ENCODE measurements at regions not wholly inside any gene's neighbourhood (a gene's known extent, or its start where the extent isn't known, plus 50 kb on each side); places are given as distances from the start of the nearest gene placed in this dataset.

GRCh38 chr22:26849575-26849974, 192.2 kb downstream of the MIAT start:
- Histone ChIP-seq H3K4me3 (ENCODE audit: low read depth, low read length) (no peak overlapping the region), H3K4me1 (ENCODE audit: insufficient read depth) (no peaks in the 10 kb centered on the region), H3K36me3 (ENCODE audit: insufficient read depth) (no peaks in the 10 kb centered on the region), H3K27ac (ENCODE audit: low read depth) (no peak overlapping the region)
- 85% methylated on average over 4 of the region's 4 CpGs for WGBS
- DNase-seq (ENCODE audit: extremely low spot score) = no peak

DNA sequence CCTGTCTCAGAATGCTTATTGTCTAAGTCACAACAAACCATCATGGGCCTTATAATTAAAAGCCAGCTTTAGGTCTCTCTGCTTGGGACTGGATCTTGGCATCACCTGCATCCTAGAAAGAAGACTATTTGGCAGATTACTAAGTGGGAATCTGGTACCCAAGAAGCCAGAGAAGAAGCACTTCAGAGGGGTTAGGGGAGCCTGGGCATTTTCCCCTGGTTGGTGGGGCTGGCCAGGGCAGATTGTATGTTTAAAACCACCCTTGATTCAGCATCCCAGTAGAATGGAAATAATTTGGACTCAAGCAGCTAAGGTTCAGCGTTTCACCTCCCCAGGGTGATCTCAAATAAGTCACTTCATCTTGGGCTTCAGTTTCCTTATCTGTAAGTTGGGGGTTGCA, 193.7 kb downstream of the MIAT start:
- WGBS = 74% methylated on average over 1 of the region's 1 CpG
- no peak overlapping the region for H3K4me3 ChIP-seq (ENCODE audit: low read depth, low read length)
- H3K36me3 ChIP-seq (ENCODE audit: insufficient read depth) = no peaks in the 10 kb centered on the region
- DNase-seq (ENCODE audit: extremely low spot score) = no peak
- no peaks in the 10 kb centered on the region for H3K4me1 ChIP-seq (ENCODE audit: insufficient read depth)
- no peak overlapping the region for H3K27ac ChIP-seq (ENCODE audit: low read depth)

GRCh38 chr22:26852176-26852575, 194.8 kb downstream of the MIAT start:
- no peaks in the 10 kb centered on the region for H3K36me3 ChIP-seq (ENCODE audit: insufficient read depth)
- H3K4me3 ChIP-seq (ENCODE audit: low read depth, low read length) = no peak overlapping the region
- DNase-seq (ENCODE audit: extremely low spot score) = no peak
- H3K27ac ChIP-seq (ENCODE audit: low read depth) = no peak overlapping the region
- no peaks in the 10 kb centered on the region for H3K4me1 ChIP-seq (ENCODE audit: insufficient read depth)
- 48% methylated on average over 6 of the region's 6 CpGs for WGBS

DNA sequence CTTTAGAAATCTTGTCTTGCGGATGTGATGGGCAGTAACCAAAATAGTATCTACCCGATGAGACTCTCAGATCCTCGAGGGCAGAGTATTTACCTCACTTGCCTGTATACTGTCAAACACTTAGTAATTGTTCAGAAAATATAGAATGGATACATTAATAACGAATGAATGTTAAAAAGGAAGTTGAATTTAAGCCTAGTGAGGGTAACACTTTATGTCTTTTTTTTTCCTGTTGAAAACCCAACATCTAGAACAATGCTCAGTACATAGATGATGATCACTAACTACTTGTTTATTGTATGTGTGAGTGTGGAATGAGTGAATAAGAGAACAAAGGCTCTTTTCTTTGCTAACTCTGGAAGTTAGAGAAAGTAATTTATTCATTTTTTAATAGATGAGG, 195.7 kb downstream of the MIAT start:
- no peak overlapping the region for H3K4me3 ChIP-seq (ENCODE audit: low read depth, low read length)
- H3K27ac ChIP-seq (ENCODE audit: low read depth) = no peak overlapping the region
- H3K36me3 ChIP-seq (ENCODE audit: insufficient read depth) = no peaks in the 10 kb centered on the region
- 85% methylated on average over 4 of the region's 4 CpGs for WGBS
- H3K4me1 ChIP-seq (ENCODE audit: insufficient read depth) = no peaks in the 10 kb centered on the region
- DNase-seq (ENCODE audit: extremely low spot score) = no peak

DNA sequence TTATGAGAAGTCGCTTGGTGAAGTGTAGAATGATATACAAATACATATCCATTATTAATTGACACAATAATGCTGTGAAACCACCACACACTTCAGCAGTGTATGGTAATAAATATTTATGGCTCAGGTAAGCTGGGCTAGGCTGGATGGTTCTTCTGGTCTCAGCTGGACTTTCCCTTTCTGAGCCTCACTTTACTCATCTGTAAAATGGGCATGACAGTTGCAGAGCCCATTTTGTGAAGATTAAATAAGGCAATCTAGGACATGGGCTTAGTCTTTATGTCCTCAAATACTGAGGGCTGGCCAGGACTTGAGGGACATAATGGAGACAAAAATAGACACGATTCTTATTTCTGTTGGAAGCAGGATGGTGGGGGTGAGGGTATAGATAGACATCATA, 196.1 kb downstream of the MIAT start:
- DNase-seq (ENCODE audit: extremely low spot score) = no peak
- H3K4me1 ChIP-seq (ENCODE audit: insufficient read depth) = no peaks in the 10 kb centered on the region
- no peak overlapping the region for H3K27ac ChIP-seq (ENCODE audit: low read depth)
- no peak overlapping the region for H3K4me3 ChIP-seq (ENCODE audit: low read depth, low read length)
- 86% methylated on average over 2 of the region's 2 CpGs for WGBS
- H3K36me3 ChIP-seq (ENCODE audit: insufficient read depth) = no peaks in the 10 kb centered on the region

- Histone ChIP-seq H3K4me1 (ENCODE audit: insufficient read depth) (no peaks in the 10 kb centered on the region), H3K36me3 (ENCODE audit: insufficient read depth) (no peaks in the 10 kb centered on the region), H3K4me3 (ENCODE audit: low read depth, low read length) (no peak overlapping the region), H3K27ac (ENCODE audit: low read depth) (no peak overlapping the region)
- DNase-seq (ENCODE audit: extremely low spot score) = no peak
- 44% methylated on average over 5 of the region's 5 CpGs for whole genome bisulfite sequencing
Observed at GRCh38 chr22:26857169-26857568, 199.8 kb downstream of the MIAT start.

GRCh38 chr22:26860301-26860700, 202.9 kb downstream of the MIAT start:
- Histone ChIP-seq H3K4me1 (ENCODE audit: insufficient read depth) (no peaks in the 10 kb centered on the region), H3K27ac (ENCODE audit: low read depth) (no peak overlapping the region), H3K4me3 (ENCODE audit: low read depth, low read length) (no peak overlapping the region), H3K36me3 (ENCODE audit: insufficient read depth) (no peaks in the 10 kb centered on the region)
- DNase-seq (ENCODE audit: extremely low spot score) = no peak
- WGBS = 93% methylated on average over 9 of the region's 9 CpGs

- no peak for DNase-seq (ENCODE audit: extremely low spot score)
- WGBS = 92% methylated on average over 1 of the region's 1 CpG
- no peak overlapping the region for H3K4me3 ChIP-seq (ENCODE audit: low read depth, low read length)
Observed at GRCh38 chr22:26865021-26865420, 207.6 kb downstream of the MIAT start.

GRCh38 chr22:26883393-26883792, 226.0 kb downstream of the MIAT start:
- Histone ChIP-seq H3K36me3 (ENCODE audit: insufficient read depth) (no peaks in the 10 kb centered on the region), H3K4me1 (ENCODE audit: insufficient read depth) (no peaks in the 10 kb centered on the region), H3K27ac (ENCODE audit: low read depth) (no peak overlapping the region), H3K4me3 (ENCODE audit: low read depth, low read length) (no peak overlapping the region)
- no peak for DNase-seq (ENCODE audit: extremely low spot score)
- WGBS = 93% methylated on average over 4 of the region's 4 CpGs

More at GRCh38 chr22:26865021-26865420, 207.6 kb downstream of the MIAT start:
- H3K36me3 ChIP-seq (ENCODE audit: insufficient read depth) = no peaks in the 10 kb centered on the region
- no peaks in the 10 kb centered on the region for H3K4me1 ChIP-seq (ENCODE audit: insufficient read depth)
- H3K27ac ChIP-seq (ENCODE audit: low read depth) = no peak overlapping the region

GRCh38 chr22:26884921-26885320, 227.5 kb downstream of the MIAT start:
- WGBS = 86% methylated on average over 7 of the region's 7 CpGs
- H3K4me1 ChIP-seq (ENCODE audit: insufficient read depth) = no peaks in the 10 kb centered on the region
- DNase-seq (ENCODE audit: extremely low spot score) = no peak

DNA sequence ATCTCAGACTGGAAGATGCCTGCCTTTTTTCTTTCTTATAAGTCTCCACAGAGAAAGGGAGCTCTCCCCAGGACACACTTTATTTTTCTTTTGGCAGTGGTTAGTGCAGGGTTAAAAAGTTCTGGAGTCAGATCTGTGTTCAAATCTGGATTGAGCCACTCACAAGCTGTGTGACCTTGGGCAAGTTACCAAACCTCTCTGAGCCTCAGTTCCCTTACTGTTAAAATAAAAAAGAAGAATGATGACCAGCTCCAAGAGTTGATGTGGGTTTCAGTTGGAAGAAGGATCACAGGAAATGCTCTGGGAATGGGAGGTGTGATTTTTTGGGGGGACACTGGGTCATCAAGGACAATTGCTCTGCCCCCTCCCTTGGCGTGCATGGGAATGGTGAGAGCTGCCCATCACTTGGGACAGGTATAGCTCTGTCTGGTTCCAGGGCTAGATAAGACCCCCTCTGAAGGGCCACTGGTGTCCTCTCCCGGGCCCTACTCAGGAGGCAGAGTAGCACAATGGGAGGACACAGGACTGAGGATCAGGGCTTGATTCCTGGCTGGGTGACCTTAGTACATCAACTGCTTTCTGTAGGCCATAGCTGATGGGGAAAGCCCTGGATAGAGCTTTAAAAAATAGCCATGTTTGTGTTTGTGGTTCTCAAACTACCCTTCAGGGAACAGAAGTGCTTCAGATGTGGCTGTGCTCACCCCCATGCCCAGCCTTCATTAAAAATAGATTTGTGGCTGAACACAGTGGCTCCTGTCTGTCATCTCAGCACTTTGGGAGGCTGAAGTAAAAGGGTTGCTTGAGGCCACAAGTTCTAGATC, 228.3 kb downstream of the MIAT start:
- Histone ChIP-seq H3K4me1 (ENCODE audit: insufficient read depth) (no peaks in the 10 kb centered on the region), H3K4me3 (ENCODE audit: low read depth, low read length) (no peak overlapping the region), H3K36me3 (ENCODE audit: insufficient read depth) (no peaks in the 10 kb centered on the region), H3K27ac (ENCODE audit: low read depth) (no peak overlapping the region)
- no peak for DNase-seq (ENCODE audit: extremely low spot score)
- 50% methylated on average over 2 of the region's 2 CpGs for WGBS

More at GRCh38 chr22:26884921-26885320, 227.5 kb downstream of the MIAT start:
- Histone ChIP-seq H3K36me3 (ENCODE audit: insufficient read depth) (no peaks in the 10 kb centered on the region), H3K27ac (ENCODE audit: low read depth) (no peak overlapping the region), H3K4me3 (ENCODE audit: low read depth, low read length) (no peak overlapping the region)

GRCh38 chr22:26887456-26887855, 230.1 kb downstream of the MIAT start:
- Histone ChIP-seq H3K36me3 (ENCODE audit: insufficient read depth) (no peaks in the 10 kb centered on the region), H3K27ac (ENCODE audit: low read depth) (no peak overlapping the region), H3K4me3 (ENCODE audit: low read depth, low read length) (no peak overlapping the region), H3K4me1 (ENCODE audit: insufficient read depth) (no peaks in the 10 kb centered on the region)
- 56% methylated on average over 6 of the region's 6 CpGs for WGBS
- DNase-seq (ENCODE audit: extremely low spot score) = no peak

GRCh38 chr22:26887916-26888315, 230.5 kb downstream of the MIAT start:
- DNase-seq (ENCODE audit: extremely low spot score) = no peak
- H3K27ac ChIP-seq (ENCODE audit: low read depth) = no peak overlapping the region
- no peaks in the 10 kb centered on the region for H3K36me3 ChIP-seq (ENCODE audit: insufficient read depth)
- H3K4me3 ChIP-seq (ENCODE audit: low read depth, low read length) = no peak overlapping the region
- WGBS = 69% methylated on average over 4 of the region's 4 CpGs
- no peaks in the 10 kb centered on the region for H3K4me1 ChIP-seq (ENCODE audit: insufficient read depth)

DNA sequence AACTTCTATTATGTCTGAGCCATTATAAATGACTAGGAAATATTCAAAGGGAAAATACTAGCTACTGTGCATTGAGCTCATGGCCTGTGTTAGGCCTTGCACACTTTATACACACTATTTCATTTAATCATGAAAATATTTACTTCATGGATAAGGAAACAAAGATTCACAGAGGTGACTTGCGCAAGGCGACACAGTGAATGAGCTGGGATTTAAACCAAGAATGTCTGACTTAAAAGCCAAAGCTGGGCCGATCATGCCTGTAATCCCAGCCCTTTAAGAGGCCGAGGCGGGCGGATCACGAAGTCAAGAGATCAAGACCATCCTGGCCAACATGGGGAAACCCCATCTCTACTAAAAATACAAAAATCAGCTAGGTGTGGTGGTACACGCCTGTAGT, 231.5 kb downstream of the MIAT start:
- no peak overlapping the region for H3K4me3 ChIP-seq (ENCODE audit: low read depth, low read length)
- WGBS = 96% methylated on average over 8 of the region's 8 CpGs
- no peaks in the 10 kb centered on the region for H3K4me1 ChIP-seq (ENCODE audit: insufficient read depth)
- no peak for DNase-seq (ENCODE audit: extremely low spot score)
- H3K36me3 ChIP-seq (ENCODE audit: insufficient read depth) = no peaks in the 10 kb centered on the region
- no peak overlapping the region for H3K27ac ChIP-seq (ENCODE audit: low read depth)
